Medulla oblongata (tissue), 1 donor: ENCODE measurements at regions not wholly inside any gene's neighbourhood (a gene's known extent, or its start where the extent isn't known, plus 50 kb on each side); places are given as distances from the start of the nearest gene placed in this dataset.
"Not testable (repeated sequence)": the region's sequence is repeated elsewhere in the genome, so short reads cannot be mapped to it uniquely, and the experiment has no call there.

Experiments used
- DNase-seq: peaks from one replicate; pipeline ENCODE4 v3.0.0-alpha.2; 2015; ENCODE audit errors: extremely low spot score

DNA sequence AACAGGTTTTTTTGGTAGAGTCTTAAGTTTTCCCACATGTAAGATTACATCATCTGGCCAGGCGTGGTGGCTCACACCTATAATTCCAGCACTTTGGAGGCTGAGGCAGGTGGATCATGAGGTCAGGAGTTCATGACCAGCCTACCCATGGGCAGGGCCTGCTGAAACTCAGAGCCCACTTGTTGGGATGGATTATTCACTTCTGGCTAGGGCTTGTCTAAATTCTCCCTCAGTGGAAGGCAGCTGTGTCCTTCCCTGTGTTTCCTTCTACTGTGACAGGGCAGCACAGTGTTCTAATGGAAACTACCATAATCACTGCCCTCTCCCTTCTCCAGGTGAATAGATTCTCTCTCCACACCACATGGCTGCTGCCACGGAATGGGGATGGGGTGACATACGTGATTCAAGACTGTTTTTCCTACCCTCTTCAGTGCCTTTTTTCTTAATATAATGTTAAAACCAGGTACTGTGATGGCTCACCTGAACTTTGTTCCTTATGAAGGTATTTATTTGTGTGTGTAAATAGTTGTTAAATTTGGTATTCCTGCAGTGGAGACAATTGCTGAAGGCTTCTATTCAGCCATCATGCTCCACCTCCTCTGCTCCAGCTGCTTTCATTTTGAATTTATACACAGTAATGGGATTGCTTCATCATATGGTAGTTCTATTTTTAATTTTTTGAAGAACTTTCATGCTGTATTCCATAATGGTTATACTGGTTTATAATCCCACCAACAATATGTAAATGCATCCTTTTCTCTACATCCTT lies 287.2 kb upstream of the HS3ST1 start:
- no peak for DNase-seq

DNA sequence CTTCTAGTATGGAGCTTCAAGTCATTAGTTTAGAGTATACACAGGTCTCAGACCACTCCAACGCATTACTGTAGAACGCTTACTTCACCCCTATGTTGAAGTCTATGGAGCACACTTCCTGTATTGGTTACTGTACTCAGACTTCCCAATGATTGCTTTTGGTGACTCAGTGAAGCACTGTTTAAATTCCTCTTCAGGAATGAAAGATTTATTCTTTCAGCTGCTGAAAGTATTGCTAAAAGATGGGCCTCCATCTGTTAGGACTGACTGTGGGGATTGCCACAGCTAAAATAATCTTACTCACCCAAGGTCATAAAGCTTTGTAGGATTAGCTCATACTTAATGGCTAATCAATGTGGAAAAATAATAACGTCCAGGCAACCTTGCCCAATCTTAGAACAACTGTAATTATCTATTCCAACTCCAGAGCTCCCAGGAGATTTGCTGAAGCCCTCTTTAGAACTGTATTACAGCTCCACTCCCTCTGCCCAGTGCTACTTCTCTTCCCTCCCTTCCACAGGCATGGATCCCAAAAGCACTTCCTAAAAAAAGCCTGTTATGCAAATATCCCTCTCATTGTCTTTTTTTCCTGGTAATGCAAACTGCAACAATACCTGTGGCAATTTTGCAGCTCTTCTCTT lies 281.9 kb upstream of the HS3ST1 start:
- DNase-seq = no peak

DNA sequence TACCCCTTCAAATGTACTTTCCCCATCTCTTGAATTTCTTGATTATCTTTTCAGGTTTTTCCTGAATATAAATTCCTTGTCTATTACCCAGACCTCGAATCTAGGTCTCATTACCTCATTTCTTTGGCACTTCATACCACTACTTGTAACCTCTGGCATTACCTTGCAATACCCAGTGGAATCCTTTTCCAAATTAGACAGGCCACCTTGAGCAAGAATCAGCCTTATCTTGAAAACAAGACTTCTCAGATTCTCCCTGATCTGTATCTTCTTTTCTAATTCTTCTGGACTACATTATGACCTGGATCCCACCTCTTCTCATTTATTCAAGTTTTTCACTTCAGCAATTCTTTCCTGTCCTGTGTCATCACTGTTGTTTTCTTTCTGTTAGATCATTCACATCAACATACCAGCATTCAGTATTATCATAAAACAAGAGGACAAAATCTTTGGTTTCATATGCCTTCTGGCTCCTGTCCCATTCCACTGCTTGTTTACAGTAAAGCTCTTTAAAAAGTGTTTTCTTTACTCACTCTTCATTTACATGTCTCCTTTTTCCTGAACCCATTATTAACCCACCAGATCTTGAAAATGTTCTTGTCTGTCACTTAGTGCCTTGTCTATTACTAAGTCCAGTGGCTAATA lies 275.6 kb upstream of the HS3ST1 start:
- no peak for DNase-seq

DNA sequence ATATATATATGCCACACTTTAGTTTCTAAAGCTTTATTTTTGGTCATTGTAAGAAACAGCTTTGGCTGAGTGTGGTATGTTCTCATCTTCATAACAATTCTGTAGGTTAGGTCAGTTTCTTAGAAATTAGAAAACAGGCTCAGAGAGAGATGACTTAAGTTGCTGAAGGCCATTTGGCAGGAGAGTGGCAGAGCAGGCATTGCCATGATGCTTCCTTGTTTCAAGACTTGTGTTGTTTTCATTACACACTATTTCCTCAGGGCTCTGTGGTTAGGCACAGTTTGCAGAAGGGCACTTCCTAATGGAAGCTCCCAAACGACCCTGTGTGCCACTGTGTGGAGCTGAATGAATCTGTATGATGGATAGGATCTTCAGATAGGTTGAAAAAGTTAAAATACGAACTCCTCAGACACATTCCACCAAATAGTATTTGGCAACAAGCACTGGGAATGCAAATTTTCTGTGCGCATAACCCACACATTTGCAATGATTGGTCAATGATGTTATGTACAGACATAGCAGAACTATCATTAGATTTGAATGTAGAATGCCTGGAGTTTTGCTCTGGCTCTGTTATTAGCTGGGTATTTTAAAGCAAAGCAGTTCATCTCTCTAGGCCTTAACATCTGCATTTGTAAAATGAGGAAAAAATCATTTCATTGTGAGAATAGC lies 274.3 kb upstream of the HS3ST1 start:
- no peak for DNase-seq

DNA sequence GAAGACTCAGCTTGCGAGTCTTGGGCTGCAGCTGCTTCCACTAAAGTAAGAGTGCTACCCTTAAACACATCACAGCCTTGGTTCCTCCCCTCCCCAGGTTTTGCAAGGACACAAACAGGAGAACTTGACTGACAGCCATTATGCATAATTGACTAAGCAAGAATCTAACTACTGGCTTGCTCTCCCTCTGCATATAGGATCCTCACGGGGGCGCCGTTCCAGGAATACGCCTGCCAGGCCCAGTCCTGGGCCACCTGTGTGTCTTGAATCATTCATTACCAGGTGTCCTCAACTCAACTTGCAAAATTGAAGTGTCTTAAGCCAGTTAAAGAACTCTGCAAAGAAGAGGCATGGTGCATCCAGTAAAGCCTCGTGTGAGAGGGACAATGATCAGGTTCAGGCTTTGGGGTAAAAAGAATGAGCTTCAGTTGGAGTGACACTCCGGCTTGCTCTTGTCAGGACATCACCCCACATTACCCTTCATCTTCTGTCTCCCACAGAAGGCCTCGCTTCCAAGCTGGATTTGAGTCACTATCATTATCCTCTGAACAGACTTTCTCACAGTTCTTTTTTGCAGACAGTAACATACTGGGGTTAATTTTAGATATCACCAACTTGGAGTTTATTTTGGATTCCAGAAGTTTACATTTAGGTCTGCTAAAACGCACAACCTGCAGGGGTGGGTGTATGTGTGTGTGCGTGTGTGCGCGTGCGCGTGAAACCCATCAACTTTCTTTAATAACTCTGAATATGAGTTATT lies 273.5 kb upstream of the HS3ST1 start:
- DNase-seq = no peak

GRCh38 chr4:11700751-11701226 lies 272.1 kb upstream of the HS3ST1 start:
- no peak for DNase-seq

GRCh38 chr4:11698846-11699590 lies 270.3 kb upstream of the HS3ST1 start:
- DNase-seq = no peak

DNA sequence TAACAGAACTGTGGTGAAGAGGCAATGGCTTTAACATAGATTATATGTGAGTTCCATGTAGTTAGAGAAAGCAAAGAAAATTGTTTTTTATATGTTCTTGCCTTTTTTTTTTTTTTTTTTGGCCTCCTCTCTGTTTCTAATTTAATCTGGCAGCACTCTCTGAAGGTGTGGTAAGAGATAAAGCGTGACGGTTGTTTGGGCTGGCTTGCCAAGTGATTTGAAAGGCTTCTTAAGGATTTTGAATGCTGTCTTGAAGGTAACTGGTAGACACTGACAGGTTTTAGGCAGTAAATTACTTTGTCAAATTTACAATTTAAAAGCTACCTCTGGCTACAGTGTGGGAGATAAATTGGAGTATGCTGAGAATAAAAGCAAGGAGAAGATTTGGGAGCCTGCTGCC lies 269.3 kb upstream of the HS3ST1 start:
- no peak for DNase-seq

DNA sequence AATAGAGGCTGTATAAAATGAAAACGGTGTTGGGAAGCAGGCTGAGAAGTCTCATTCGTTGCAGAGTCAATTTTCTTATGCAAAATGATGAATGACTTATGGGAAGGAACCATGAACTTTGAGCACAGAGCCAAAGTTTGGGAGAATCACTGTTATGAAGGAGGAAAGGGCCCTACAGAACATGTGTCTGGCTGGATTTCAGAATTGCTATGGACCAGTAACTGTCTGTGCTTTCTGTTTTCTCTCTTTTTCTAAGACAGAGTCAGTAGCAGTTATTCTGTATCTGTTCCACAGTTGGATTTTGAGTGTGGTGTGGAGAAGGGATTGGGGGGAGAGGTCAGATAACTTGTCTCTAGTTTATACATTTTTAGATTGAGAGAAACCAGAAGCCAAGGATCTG lies 265.0 kb upstream of the HS3ST1 start:
- no peak for DNase-seq

DNA sequence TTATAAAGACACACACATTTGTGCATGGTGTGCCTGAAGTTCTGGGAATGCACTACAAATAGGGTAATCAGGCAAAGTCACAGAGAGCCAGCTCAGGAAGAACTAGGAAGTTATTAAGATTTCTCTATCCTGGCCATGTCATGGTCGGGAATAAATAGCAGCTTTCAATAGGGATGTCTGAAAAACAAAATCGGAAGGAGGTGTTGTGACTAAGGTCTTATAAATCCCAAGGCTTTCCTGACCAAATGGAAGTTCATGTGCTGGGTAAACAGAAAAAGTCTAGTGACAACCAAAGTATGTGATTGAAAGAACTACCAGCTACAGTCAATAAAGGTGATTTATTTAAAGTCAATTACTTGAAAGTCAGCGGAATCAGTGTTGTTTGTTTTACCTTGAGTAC lies 262.5 kb upstream of the HS3ST1 start:
- no peak for DNase-seq

- DNase-seq = no peak
These were observed 259.0 kb upstream of the HS3ST1 start for GRCh38 chr4:11687727-11688126.

DNA sequence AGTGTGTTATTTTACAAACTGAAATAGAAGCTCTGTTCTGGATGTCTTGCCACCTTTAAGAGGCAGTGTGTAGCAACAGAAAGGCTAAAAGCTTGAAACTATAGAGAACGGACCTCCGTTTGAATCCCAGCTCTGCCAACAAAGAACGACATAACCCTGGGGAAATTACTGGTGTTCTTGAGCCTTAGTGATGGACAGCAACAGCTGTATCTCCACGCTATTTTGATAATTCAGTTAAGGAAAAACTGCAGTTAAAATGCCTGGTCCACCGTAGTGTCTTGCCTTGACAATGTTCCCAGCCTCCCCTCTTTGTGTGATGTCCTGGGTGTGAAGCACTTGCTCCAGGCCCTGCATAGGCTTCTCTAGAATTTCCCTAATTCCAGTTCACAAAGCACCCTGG lies 256.8 kb upstream of the HS3ST1 start:
- DNase-seq = no peak

DNA sequence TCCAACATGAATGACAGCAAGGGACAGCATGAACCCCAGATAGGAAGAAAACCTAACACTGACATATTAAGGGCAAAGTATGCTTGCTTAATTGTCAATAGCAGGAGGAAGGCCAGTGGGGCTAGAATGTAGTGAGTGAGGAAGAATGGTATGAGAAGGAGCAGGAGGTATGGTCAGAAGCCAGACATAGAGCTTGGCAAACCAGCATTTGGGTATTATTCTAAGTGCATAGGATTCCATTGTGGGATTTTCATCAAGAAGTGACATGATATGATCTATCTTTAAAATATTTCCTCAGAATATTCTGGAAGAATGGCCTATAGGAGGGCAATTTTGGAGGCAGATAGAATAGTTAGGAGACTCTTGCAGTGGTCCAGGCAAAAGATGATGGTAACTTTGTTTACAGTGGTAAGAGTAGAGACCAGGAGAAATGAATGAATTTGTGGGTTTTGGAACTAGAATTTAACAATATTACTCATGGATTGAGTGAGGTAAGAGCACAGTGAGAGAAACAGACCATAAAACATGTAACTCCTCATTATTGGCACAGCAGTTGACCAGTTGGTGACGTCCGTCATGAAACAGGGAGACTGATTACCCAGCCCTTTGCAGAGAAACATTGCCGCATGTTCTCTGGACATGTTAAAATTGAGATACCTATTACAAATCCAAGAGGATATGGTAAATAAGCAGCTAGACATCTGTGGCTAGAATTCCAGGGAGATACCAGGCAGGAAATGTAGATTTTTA lies 246.5 kb upstream of the HS3ST1 start:
- no peak for DNase-seq

DNA sequence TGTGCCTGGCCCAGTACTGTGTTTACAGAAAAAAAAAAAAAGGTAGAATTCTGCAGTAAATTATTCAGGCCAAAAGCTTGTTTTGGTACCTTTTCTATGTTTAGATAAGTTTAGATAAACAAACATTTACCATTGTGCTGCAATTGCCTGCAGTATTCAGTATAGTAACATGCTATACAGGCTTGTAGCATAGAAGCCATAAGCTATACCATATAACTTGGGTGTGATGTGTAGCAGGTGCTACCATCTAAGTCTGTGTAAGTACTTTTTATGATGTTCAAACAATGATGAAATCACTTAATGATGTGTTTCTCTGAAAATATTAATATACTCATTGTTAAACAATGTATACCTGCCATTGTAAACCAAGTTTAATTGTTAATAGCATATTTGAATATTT lies 241.6 kb upstream of the HS3ST1 start:
- no peak for DNase-seq

DNA sequence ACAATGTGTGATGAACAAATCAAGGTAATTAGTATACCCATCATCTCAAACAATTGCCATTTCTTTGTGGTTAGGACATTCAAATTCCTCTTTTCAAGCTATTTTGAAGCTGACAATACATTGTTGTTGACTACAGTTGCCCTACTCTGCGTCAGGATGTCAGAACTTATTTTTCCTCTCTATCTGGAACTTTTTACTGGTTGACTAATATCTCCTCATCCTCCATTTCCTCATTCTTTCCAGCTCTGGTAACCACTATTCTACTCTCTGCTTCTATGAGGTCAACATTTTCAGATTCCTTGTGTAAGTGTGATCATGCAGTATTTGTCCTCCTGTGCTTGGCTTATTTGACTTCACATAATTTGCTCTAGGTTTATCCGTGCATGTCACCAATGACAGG lies 240.5 kb upstream of the HS3ST1 start:
- DNase-seq = no peak

DNA sequence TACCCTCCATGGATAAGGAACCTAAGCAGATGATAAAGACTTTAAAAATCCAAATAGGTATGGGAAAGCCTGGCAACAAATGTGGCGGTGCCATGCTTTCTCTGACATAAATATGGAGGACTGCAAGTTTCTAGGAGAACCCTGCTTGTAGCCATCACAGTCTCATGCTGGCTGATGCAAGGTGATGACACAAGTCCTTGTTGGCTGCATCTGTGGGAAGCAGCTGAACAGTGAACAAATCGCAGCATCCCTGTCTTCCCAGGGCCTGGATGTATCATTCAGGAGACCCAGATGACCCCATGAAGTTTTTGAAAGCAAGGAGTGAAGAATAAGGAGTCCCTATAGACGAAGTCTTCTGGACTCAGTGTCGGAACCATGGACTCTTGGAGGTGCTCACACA lies 234.4 kb upstream of the HS3ST1 start:
- no peak for DNase-seq

- peak; percentile 9 for DNase-seq
These were observed 222.3 kb upstream of the HS3ST1 start for GRCh38 chr4:11650801-11651596.

- no peak for DNase-seq
These were observed 218.7 kb upstream of the HS3ST1 start for GRCh38 chr4:11647433-11647832.

GRCh38 chr4:11643081-11643480 lies 214.4 kb upstream of the HS3ST1 start:
- DNase-seq = not testable (repeated sequence)
